Activated T-cell treated with anti-CD3 and anti-CD28 coated beads, Interleukin-2, amount 50 U/mL, for 24 hours (primary cell): ENCODE measurements at regions not wholly inside any gene's neighbourhood (a gene's known extent, or its start where the extent isn't known, plus 50 kb on each side); places are given as distances from the start of the nearest gene placed in this dataset.

Source experiments
- DNase-seq: peaks from one replicate; pipeline ENCODE4 v3.0.0-alpha.2; 2020
- H3K27ac Mint-ChIP-seq: 2 replicates; pipeline ENCODE4 v1.8.0; 2020; ENCODE audit warnings: mild to moderate bottlenecking, mixed read lengths
- H3K27me3 Mint-ChIP-seq: 2 replicates; pipeline ENCODE4 v1.8.0; 2020; ENCODE audit warnings: mixed read lengths
- H3K36me3 Mint-ChIP-seq: 2 replicates; pipeline ENCODE4 v1.8.0; 2020; ENCODE audit warnings: low read depth, mixed read lengths
- H3K4me1 Mint-ChIP-seq: 2 replicates; pipeline ENCODE4 v1.8.0; 2020; ENCODE audit warnings: low read depth, mixed read lengths
- H3K4me3 Mint-ChIP-seq: 2 replicates; pipeline ENCODE4 v1.8.0; 2020; ENCODE audit warnings: mild to moderate bottlenecking, moderate library complexity, mixed read lengths
- H3K9me3 Mint-ChIP-seq: 2 replicates; pipeline ENCODE4 v1.8.0; 2020; ENCODE audit warnings: mixed read lengths

GRCh38 chr21:16388291-16388690, 658.5 kb downstream of the USP25 start:
- H3K27me3 Mint-ChIP-seq = no peaks in the 10 kb centered on the region
- no peak for DNase-seq
- H3K4me3 Mint-ChIP-seq = no peak overlapping the region
- no peaks in the 10 kb centered on the region for H3K4me1 Mint-ChIP-seq
- H3K36me3 Mint-ChIP-seq = no peaks in the 10 kb centered on the region
- H3K9me3 Mint-ChIP-seq = no peaks in the 10 kb centered on the region
- H3K27ac Mint-ChIP-seq = no peak overlapping the region

GRCh38 chr21:16388911-16389560, 659.3 kb downstream of the USP25 start:
- Mint-ChIP-seq H3K27me3 (no peaks in the 10 kb centered on the region), H3K9me3 (no peaks in the 10 kb centered on the region), H3K4me3 (no peak overlapping the region), H3K27ac (no peak overlapping the region), H3K36me3 (no peaks in the 10 kb centered on the region), H3K4me1 (no peaks in the 10 kb centered on the region)
- DNase-seq = no peak

- no peak for DNase-seq
These were observed 659.9 kb downstream of the USP25 start for GRCh38 chr21:16389643-16390042.

GRCh38 chr21:16395285-16395684, 665.5 kb downstream of the USP25 start:
- Mint-ChIP-seq H3K36me3 (no peaks in the 10 kb centered on the region), H3K27me3 (no peaks in the 10 kb centered on the region), H3K4me1 (no peaks in the 10 kb centered on the region), H3K9me3 (peaks cover 3% of the 10 kb centered on the region), H3K27ac (no peak overlapping the region), H3K4me3 (no peak overlapping the region)
- DNase-seq = no peak

More at GRCh38 chr21:16389643-16390042, 659.9 kb downstream of the USP25 start:
- no peak overlapping the region for H3K27ac Mint-ChIP-seq
- H3K9me3 Mint-ChIP-seq = no peaks in the 10 kb centered on the region
- H3K4me3 Mint-ChIP-seq = no peak overlapping the region
- no peaks in the 10 kb centered on the region for H3K36me3 Mint-ChIP-seq
- H3K27me3 Mint-ChIP-seq = no peaks in the 10 kb centered on the region
- H3K4me1 Mint-ChIP-seq = no peaks in the 10 kb centered on the region

GRCh38 chr21:16402752-16403151, 673.0 kb downstream of the USP25 start:
- Mint-ChIP-seq H3K4me3 (no peak overlapping the region), H3K27me3 (no peaks in the 10 kb centered on the region), H3K4me1 (no peaks in the 10 kb centered on the region), H3K36me3 (no peaks in the 10 kb centered on the region), H3K9me3 (peaks cover 3% of the 10 kb centered on the region), H3K27ac (no peak overlapping the region)
- no peak for DNase-seq

GRCh38 chr21:16404776-16405175, 675.0 kb downstream of the USP25 start:
- no peaks in the 10 kb centered on the region for H3K4me1 Mint-ChIP-seq
- H3K27ac Mint-ChIP-seq = no peak overlapping the region
- no peak for DNase-seq

GRCh38 chr21:16406355-16406754, 676.6 kb downstream of the USP25 start:
- H3K4me1 Mint-ChIP-seq = no peaks in the 10 kb centered on the region
- H3K36me3 Mint-ChIP-seq = no peaks in the 10 kb centered on the region
- DNase-seq = no peak
- H3K27ac Mint-ChIP-seq = no peak overlapping the region
- no peaks in the 10 kb centered on the region for H3K27me3 Mint-ChIP-seq
- no peaks in the 10 kb centered on the region for H3K9me3 Mint-ChIP-seq
- H3K4me3 Mint-ChIP-seq = no peak overlapping the region

More at GRCh38 chr21:16404776-16405175, 675.0 kb downstream of the USP25 start:
- H3K36me3 Mint-ChIP-seq = no peaks in the 10 kb centered on the region
- H3K9me3 Mint-ChIP-seq = no peaks in the 10 kb centered on the region
- no peak overlapping the region for H3K4me3 Mint-ChIP-seq
- no peaks in the 10 kb centered on the region for H3K27me3 Mint-ChIP-seq

- H3K27me3 Mint-ChIP-seq = no peaks in the 10 kb centered on the region
- H3K27ac Mint-ChIP-seq = no peak overlapping the region
- no peaks in the 10 kb centered on the region for H3K9me3 Mint-ChIP-seq
- H3K4me3 Mint-ChIP-seq = no peak overlapping the region
- H3K36me3 Mint-ChIP-seq = no peaks in the 10 kb centered on the region
- no peaks in the 10 kb centered on the region for H3K4me1 Mint-ChIP-seq
- DNase-seq = no peak
These were observed 677.8 kb downstream of the USP25 start for GRCh38 chr21:16407403-16408240.

GRCh38 chr21:16408280-16408679, 678.5 kb downstream of the USP25 start:
- no peak overlapping the region for H3K4me3 Mint-ChIP-seq
- no peaks in the 10 kb centered on the region for H3K36me3 Mint-ChIP-seq
- H3K27me3 Mint-ChIP-seq = no peaks in the 10 kb centered on the region
- no peaks in the 10 kb centered on the region for H3K9me3 Mint-ChIP-seq
- no peak overlapping the region for H3K27ac Mint-ChIP-seq
- H3K4me1 Mint-ChIP-seq = no peaks in the 10 kb centered on the region
- no peak for DNase-seq

GRCh38 chr21:16409352-16409751, 679.6 kb downstream of the USP25 start:
- H3K9me3 Mint-ChIP-seq = no peaks in the 10 kb centered on the region

GRCh38 chr21:16418226-16418625, 688.4 kb downstream of the USP25 start:
- no peak overlapping the region for H3K4me3 Mint-ChIP-seq
- no peaks in the 10 kb centered on the region for H3K27me3 Mint-ChIP-seq
- H3K4me1 Mint-ChIP-seq = no peaks in the 10 kb centered on the region
- no peak overlapping the region for H3K27ac Mint-ChIP-seq
- H3K9me3 Mint-ChIP-seq = no peaks in the 10 kb centered on the region
- H3K36me3 Mint-ChIP-seq = no peaks in the 10 kb centered on the region
- no peak for DNase-seq

More at GRCh38 chr21:16409352-16409751, 679.6 kb downstream of the USP25 start:
- Mint-ChIP-seq H3K27ac (no peak overlapping the region), H3K4me3 (no peak overlapping the region), H3K36me3 (no peaks in the 10 kb centered on the region), H3K4me1 (no peaks in the 10 kb centered on the region), H3K27me3 (no peaks in the 10 kb centered on the region)
- no peak for DNase-seq

GRCh38 chr21:16418642-16419041, 688.9 kb downstream of the USP25 start:
- no peaks in the 10 kb centered on the region for H3K36me3 Mint-ChIP-seq
- H3K27ac Mint-ChIP-seq = no peak overlapping the region
- H3K4me3 Mint-ChIP-seq = no peak overlapping the region
- no peaks in the 10 kb centered on the region for H3K9me3 Mint-ChIP-seq
- no peak for DNase-seq
- no peaks in the 10 kb centered on the region for H3K4me1 Mint-ChIP-seq
- no peaks in the 10 kb centered on the region for H3K27me3 Mint-ChIP-seq

- H3K36me3 Mint-ChIP-seq = no peaks in the 10 kb centered on the region
- no peaks in the 10 kb centered on the region for H3K27me3 Mint-ChIP-seq
- no peak for DNase-seq
- no peaks in the 10 kb centered on the region for H3K9me3 Mint-ChIP-seq
- no peak overlapping the region for H3K27ac Mint-ChIP-seq
- H3K4me3 Mint-ChIP-seq = no peak overlapping the region
- H3K4me1 Mint-ChIP-seq = no peaks in the 10 kb centered on the region
These were observed 689.6 kb downstream of the USP25 start for GRCh38 chr21:16419188-16419921.

GRCh38 chr21:16420031-16420724, 690.4 kb downstream of the USP25 start:
- Mint-ChIP-seq H3K36me3 (no peaks in the 10 kb centered on the region), H3K9me3 (no peaks in the 10 kb centered on the region), H3K4me3 (no peak overlapping the region), H3K27ac (no peak overlapping the region), H3K27me3 (no peaks in the 10 kb centered on the region), H3K4me1 (no peaks in the 10 kb centered on the region)
- no peak for DNase-seq
